Uterus (tissue), 2 donors: ENCODE measurements at regions not wholly inside any gene's neighbourhood (a gene's known extent, or its start where the extent isn't known, plus 50 kb on each side); places are given as distances from the start of the nearest gene placed in this dataset.

Experiments
- CTCF ChIP-seq, 4 experiments: fragments of 200-600 bp in 2 of 4; fragments of 450-650 bp in 2 of 4; sonication (generic) in 2 of 4; IDR thresholded peaks; one replicate each; pipeline ENCODE4 v1.5.1; 2016 to 2019; ENCODE audit warnings: antibody characterized with exemption in 4 of 4, mild to moderate bottlenecking in 2 of 4, moderate library complexity in 1 of 4
- POLR2A ChIP-seq, 2 donors: fragments of 450-650 bp; IDR thresholded peaks; one replicate each; pipeline ENCODE4 v1.6.1; 2016; ENCODE audit warnings: antibody characterized with exemption in 2 of 2, mild to moderate bottlenecking in 1 of 2, moderate library complexity in 1 of 2

- TF ChIP-seq CTCF (IDR thresholded peaks at IDR 0.05) (no peak), POLR2A (IDR thresholded peaks at IDR 0.05) (no peak)
Measured at GRCh38 chr6:111970426-111970825, 83.5 kb upstream of the CCN6 start.
